ENCODE measurements at regions not wholly inside any gene's neighbourhood (a gene's known extent, or its start where the extent isn't known, plus 50 kb on each side); places are given as distances from the start of the nearest gene placed in this dataset.

DNA sequence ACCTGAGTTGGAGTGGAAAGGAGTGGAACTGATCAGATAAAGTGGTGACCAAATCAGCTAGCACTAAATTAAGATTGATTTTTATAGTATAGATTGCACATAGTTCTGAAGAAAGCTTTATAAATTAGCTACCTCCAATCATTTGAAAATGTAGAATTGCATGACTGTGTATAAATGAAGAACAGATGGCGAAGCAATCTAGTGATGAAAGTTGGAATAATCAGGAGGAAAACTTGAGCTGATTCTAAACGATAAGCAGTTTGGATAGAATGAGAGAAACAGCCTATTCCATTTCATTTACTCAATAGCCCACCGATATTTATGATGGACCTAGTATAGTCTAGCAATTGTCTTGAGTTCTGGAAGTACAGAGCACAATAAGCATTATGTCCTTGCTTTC lies 661.5 kb downstream of the PLA2G4A start:
- TF ChIP-seq SNAI2 (CRISPR knock-in tag; IDR thresholded peaks at IDR 0.05) (no peak), ZFP30 (CRISPR knock-in tag; IDR thresholded peaks at IDR 0.05) (no peak), ZFP3 (CRISPR knock-in tag; IDR thresholded peaks at IDR 0.05) (no peak), ZC3H10 (CRISPR knock-in tag; IDR thresholded peaks at IDR 0.05) (no peak), RARB (CRISPR knock-in tag; IDR thresholded peaks at IDR 0.05) (no peak), ZNF565 (CRISPR knock-in tag; conservative IDR thresholded peaks at IDR 0.05; ENCODE audit: low read depth) (no peak), CREB5 (CRISPR knock-in tag; IDR thresholded peaks at IDR 0.05; ENCODE audit: low read depth) (no peak), GLIS3 (CRISPR knock-in tag; IDR thresholded peaks at IDR 0.05) (no peak), PPARA (CRISPR knock-in tag; IDR thresholded peaks at IDR 0.05; ENCODE audit: borderline replicate concordance) (no peak), TCF4 (CRISPR knock-in tag; IDR thresholded peaks at IDR 0.05; ENCODE audit: borderline replicate concordance) (no peak), ESRRG (CRISPR knock-in tag; IDR thresholded peaks at IDR 0.05) (no peak), ARNTL (CRISPR knock-in tag; IDR thresholded peaks at IDR 0.05; ENCODE audit: borderline replicate concordance, low read depth) (no peak)
- TF ChIP-seq, protein P1, sequence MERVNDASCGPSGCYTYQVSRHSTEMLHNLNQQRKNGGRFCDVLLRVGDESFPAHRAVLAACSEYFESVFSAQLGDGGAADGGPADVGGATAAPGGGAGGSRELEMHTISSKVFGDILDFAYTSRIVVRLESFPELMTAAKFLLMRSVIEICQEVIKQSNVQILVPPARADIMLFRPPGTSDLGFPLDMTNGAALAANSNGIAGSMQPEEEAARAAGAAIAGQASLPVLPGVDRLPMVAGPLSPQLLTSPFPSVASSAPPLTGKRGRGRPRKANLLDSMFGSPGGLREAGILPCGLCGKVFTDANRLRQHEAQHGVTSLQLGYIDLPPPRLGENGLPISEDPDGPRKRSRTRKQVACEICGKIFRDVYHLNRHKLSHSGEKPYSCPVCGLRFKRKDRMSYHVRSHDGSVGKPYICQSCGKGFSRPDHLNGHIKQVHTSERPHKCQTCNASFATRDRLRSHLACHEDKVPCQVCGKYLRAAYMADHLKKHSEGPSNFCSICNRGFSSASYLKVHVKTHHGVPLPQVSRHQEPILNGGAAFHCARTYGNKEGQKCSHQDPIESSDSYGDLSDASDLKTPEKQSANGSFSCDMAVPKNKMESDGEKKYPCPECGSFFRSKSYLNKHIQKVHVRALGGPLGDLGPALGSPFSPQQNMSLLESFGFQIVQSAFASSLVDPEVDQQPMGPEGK (CRISPR knock-in tag; IDR thresholded peaks at IDR 0.05; ENCODE audit: borderline replicate concordance): no peak

All from SK-N-SH treated with all-trans-retinoic acid at 6 μM for 48 hours (cell line).